PFSK-1 (cell line): ENCODE measurements at regions not wholly inside any gene's neighbourhood (a gene's known extent, or its start where the extent isn't known, plus 50 kb on each side); places are given as distances from the start of the nearest gene placed in this dataset.

Experiments
- FOXP2 ChIP-seq: optimal IDR thresholded peaks from 2 replicates; pipeline ENCODE3; 2011; ENCODE audit warnings: borderline replicate concordance, control low read depth, inconsistent platforms; ENCODE audit not compliant: insufficient read depth; ENCODE audit errors: extremely low read length, extremely low read depth
- POLR2AphosphoS5 ChIP-seq: IDR thresholded peaks from 2 replicates; pipeline ENCODE4 v1.6.1; 2012; ENCODE audit warnings: low read depth, mild to moderate bottlenecking, control low read depth, low read length, moderate library complexity
- SIN3A ChIP-seq: IDR thresholded peaks from 2 replicates; pipeline ENCODE4 v1.6.1; 2012; ENCODE audit warnings: mild to moderate bottlenecking, low read length, moderate library complexity, borderline replicate concordance; ENCODE audit not compliant: insufficient read depth
- TAF1 ChIP-seq: IDR thresholded peaks from 2 replicates; pipeline ENCODE4 v1.6.1; 2012; ENCODE audit warnings: low read length, control low read depth, borderline replicate concordance; ENCODE audit not compliant: insufficient read depth
- TF ChIP-seq, protein P1 (sequence below), 2 experiments: IDR thresholded peaks; 2 replicates each; pipeline versions ENCODE4 v1.6.1 to v1.8.0; 2011 to 2012; ENCODE audit warnings: low read depth in 2 of 2, low read length in 2 of 2, control low read depth in 1 of 2, inconsistent platforms in 1 of 2, mild to moderate bottlenecking in 1 of 2, moderate library complexity in 1 of 2; ENCODE audit not compliant: insufficient read depth in 1 of 2

DNA sequence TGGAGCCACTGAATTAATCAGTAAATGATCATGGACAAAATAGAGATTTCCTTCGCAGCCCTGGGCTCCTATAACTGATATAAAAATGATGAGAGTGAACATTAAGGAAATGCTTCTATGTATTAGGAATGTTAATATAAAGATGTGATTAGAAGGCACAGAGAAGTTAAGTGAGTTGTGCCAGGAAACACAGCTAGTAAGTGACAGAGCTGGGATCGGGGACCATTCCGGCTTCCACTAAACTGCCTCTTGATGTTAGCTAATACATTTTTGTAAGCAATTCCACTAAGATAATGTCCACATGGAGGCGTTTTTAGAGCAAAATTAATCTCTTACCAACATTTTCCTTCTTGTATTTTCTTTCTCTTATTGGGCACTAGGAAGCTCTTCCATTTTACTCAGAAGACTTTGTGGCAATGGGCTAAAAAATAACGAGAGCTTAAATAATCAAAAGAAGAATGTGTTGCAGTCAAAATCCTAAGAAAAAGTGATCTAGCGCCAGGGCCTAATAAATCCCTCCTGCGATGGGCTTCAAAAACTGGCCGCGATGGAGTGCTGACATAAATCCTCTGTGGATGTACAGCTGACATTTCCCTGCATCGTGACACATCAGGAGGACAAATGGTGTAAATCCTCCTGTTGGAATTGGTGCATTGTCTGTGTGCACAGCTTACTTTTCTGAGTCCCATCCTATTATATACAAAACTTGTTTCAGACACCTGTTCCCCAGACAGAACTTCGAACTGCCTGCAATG is 326.1 kb upstream of the MAF start:
- no peak for TF ChIP-seq POLR2AphosphoS5
- TF ChIP-seq, protein P1, sequence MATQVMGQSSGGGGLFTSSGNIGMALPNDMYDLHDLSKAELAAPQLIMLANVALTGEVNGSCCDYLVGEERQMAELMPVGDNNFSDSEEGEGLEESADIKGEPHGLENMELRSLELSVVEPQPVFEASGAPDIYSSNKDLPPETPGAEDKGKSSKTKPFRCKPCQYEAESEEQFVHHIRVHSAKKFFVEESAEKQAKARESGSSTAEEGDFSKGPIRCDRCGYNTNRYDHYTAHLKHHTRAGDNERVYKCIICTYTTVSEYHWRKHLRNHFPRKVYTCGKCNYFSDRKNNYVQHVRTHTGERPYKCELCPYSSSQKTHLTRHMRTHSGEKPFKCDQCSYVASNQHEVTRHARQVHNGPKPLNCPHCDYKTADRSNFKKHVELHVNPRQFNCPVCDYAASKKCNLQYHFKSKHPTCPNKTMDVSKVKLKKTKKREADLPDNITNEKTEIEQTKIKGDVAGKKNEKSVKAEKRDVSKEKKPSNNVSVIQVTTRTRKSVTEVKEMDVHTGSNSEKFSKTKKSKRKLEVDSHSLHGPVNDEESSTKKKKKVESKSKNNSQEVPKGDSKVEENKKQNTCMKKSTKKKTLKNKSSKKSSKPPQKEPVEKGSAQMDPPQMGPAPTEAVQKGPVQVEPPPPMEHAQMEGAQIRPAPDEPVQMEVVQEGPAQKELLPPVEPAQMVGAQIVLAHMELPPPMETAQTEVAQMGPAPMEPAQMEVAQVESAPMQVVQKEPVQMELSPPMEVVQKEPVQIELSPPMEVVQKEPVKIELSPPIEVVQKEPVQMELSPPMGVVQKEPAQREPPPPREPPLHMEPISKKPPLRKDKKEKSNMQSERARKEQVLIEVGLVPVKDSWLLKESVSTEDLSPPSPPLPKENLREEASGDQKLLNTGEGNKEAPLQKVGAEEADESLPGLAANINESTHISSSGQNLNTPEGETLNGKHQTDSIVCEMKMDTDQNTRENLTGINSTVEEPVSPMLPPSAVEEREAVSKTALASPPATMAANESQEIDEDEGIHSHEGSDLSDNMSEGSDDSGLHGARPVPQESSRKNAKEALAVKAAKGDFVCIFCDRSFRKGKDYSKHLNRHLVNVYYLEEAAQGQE (IDR thresholded peaks at IDR 0.05; ENCODE audit: insufficient read depth in 1 of 2, low read depth in 2 of 2, low read length in 2 of 2), result no peak
- no peak for TF ChIP-seq SIN3A
- TF ChIP-seq TAF1, result no peak
- TF ChIP-seq FOXP2, result no peak

DNA sequence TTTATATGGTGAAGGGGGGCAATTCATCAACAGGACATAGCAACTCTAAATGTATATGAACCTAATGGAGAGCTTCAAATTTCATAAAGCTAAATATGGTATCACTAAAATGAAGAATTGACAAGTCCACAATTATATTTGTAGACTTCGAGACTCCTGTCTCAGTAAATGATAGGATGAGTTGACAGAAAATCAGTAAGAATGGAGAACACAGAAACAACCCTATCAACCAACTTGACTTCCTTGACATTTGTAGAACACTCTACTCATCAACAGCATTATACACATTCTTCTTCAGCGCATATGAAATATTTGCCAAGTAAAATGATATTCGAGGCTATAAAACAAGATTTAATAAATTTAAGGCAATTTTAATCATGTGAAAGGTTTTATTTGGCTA is 322.9 kb upstream of the MAF start:
- TF ChIP-seq, protein P1 (IDR thresholded peaks at IDR 0.05; ENCODE audit: insufficient read depth in 1 of 2, low read depth in 2 of 2, low read length in 2 of 2), result no peak

DNA sequence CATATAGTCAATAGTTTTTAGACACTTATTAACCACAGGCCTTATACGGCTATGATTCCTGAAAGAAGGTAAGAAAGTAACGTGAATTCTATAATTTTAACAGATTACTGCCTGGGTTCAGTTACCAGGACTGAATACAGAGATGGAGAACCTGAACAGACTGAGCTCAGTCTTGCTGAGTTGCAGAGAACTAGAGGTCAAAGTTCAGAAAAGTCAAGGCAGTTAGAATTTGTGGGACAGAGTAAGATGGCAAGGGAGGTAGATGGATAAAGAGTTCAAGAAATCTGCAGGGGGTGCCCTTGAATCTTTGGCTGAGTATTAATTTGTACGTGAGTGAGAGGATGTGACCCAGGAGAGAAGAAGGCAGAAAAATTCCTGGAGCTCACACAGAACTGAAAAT is 320.1 kb upstream of the MAF start:
- TF ChIP-seq, protein P1 (IDR thresholded peaks at IDR 0.05; ENCODE audit: insufficient read depth in 1 of 2, low read depth in 2 of 2, low read length in 2 of 2), result no peak
- TF ChIP-seq TAF1 (no peak), SIN3A (no peak), FOXP2 (no peak), POLR2AphosphoS5 (no peak)

DNA sequence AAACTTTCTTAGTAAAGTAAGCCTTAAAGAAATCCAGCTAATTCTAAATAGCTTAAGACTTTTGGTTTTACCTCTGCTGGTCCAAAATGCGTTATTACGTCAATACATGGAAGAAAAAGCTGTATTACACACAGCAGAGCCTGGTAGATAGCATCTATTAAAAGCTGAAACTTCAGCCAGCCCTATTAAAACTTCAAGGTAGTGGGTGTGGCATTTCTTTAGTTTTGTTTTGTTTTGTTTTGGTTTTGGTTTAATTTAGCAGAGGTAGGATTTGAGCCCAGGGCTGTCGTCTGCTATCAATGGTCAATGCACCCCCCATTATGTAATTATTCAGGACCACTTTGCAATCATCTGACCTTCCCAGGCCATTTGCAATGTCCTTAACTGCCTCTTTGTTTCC is 318.4 kb upstream of the MAF start:
- TF ChIP-seq, protein P1 (IDR thresholded peaks at IDR 0.05; ENCODE audit: insufficient read depth in 1 of 2, low read depth in 2 of 2, low read length in 2 of 2), result no peak
- TF ChIP-seq POLR2AphosphoS5 (no peak), SIN3A (no peak), FOXP2 (no peak), TAF1 (no peak)

DNA sequence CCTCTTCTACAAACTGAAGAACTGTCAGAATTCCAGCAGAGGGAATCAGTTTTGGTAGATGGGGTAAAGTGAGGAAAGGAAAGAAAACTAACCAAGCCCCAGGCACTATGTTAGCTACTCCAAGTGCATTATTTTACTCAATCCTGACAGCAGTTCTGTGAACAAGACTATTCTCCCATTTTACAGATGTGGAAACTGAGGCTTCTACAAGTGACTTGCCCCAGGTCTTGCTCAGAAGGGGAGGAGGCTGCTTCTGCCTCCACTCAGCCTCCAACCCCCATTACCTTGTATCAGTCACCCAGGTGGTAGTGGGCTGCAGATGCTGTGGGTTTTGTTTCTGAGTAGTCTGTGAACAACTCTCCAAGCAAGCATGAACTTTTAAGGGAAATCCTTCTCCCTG is 315.2 kb upstream of the MAF start:
- TF ChIP-seq POLR2AphosphoS5 (no peak), TAF1 (no peak), SIN3A (no peak), FOXP2 (no peak)
- TF ChIP-seq, protein P1 (IDR thresholded peaks at IDR 0.05; ENCODE audit: insufficient read depth in 1 of 2, low read depth in 2 of 2, low read length in 2 of 2), result no peak
